ENCODE measurements at regions not wholly inside any gene's neighbourhood (a gene's known extent, or its start where the extent isn't known, plus 50 kb on each side); places are given as distances from the start of the nearest gene placed in this dataset.

DNA sequence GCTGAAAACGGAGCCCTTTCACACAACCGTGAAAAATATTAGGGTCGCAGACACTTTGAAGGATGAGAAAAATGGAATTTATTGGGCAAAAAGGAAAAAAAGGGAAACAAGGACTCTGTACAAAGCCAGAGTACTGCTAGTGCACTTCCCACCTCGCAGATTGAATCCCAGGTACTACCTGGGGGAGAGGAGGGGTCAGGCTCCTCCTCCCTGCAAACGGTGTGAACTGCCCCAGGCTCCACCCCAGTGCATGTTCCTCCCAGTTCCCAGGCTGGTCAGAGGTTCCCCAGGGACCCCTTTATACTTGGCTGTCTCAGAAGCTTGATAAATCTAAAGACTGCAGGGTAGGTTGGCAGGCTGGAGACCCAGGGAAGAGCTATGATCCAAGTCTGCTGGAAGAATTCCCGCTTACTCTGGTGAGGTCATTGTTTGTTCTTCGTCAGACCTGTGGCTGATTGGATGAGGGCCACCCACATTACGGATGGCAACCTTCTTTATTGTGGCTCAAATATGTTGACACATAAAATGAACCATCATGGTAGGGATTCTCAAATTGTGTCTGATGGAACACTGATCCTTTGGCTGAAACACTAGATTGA, 290.4 kb upstream of the POU3F3 start:
- TF ChIP-seq POLR2A (IDR thresholded peaks at IDR 0.05) (no peak), POLR2AphosphoS5 (IDR thresholded peaks at IDR 0.05) (no peak), EP300 (IDR thresholded peaks at IDR 0.05) (no peak)
- TF ChIP-seq, protein P1, sequence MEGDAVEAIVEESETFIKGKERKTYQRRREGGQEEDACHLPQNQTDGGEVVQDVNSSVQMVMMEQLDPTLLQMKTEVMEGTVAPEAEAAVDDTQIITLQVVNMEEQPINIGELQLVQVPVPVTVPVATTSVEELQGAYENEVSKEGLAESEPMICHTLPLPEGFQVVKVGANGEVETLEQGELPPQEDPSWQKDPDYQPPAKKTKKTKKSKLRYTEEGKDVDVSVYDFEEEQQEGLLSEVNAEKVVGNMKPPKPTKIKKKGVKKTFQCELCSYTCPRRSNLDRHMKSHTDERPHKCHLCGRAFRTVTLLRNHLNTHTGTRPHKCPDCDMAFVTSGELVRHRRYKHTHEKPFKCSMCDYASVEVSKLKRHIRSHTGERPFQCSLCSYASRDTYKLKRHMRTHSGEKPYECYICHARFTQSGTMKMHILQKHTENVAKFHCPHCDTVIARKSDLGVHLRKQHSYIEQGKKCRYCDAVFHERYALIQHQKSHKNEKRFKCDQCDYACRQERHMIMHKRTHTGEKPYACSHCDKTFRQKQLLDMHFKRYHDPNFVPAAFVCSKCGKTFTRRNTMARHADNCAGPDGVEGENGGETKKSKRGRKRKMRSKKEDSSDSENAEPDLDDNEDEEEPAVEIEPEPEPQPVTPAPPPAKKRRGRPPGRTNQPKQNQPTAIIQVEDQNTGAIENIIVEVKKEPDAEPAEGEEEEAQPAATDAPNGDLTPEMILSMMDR (IDR thresholded peaks at IDR 0.05) = no peak
